ENCODE measurements at regions not wholly inside any gene's neighbourhood (a gene's known extent, or its start where the extent isn't known, plus 50 kb on each side); places are given as distances from the start of the nearest gene placed in this dataset.

- DNase-seq (no peak), ATAC-seq (ENCODE audit: insufficient read depth, low FRiP score) (no peak)
- Histone ChIP-seq H3K4me3 (no peak overlapping the region), H3K36me3 (ENCODE audit: control insufficient read depth in 4 of 4, insufficient read depth in 4 of 4, low read length in 4 of 4) (no peaks in the 10 kb centered on the region), H3K27me3 (ENCODE audit: control insufficient read depth in 3 of 3, insufficient read depth in 3 of 3, low read length in 2 of 3) (peaks cover 0 to 5% (median 0%) of the 10 kb centered on the region in 3 donors), H3K9ac (ENCODE audit: insufficient read depth in 1 of 2, low read length in 2 of 2) (no peak overlapping the region), H3K27ac (ENCODE audit: low read depth in 1 of 2, low read length in 1 of 2) (no peak overlapping the region), H3K4me1 (ENCODE audit: control insufficient read depth in 5 of 5, insufficient read depth in 5 of 5, low read length in 5 of 5) (no peaks in the 10 kb centered on the region), H3K9me3 (ENCODE audit: control insufficient read depth in 4 of 4, insufficient read depth in 3 of 4, low read length in 3 of 4) (peaks cover 0 to 8% (median 0%) of the 10 kb centered on the region in 4 donors)
- WGBS, 2 donors = 78 to 86% methylated on average over 7 of the region's 7 CpGs
- TF ChIP-seq, protein P1, sequence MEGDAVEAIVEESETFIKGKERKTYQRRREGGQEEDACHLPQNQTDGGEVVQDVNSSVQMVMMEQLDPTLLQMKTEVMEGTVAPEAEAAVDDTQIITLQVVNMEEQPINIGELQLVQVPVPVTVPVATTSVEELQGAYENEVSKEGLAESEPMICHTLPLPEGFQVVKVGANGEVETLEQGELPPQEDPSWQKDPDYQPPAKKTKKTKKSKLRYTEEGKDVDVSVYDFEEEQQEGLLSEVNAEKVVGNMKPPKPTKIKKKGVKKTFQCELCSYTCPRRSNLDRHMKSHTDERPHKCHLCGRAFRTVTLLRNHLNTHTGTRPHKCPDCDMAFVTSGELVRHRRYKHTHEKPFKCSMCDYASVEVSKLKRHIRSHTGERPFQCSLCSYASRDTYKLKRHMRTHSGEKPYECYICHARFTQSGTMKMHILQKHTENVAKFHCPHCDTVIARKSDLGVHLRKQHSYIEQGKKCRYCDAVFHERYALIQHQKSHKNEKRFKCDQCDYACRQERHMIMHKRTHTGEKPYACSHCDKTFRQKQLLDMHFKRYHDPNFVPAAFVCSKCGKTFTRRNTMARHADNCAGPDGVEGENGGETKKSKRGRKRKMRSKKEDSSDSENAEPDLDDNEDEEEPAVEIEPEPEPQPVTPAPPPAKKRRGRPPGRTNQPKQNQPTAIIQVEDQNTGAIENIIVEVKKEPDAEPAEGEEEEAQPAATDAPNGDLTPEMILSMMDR (IDR thresholded peaks at IDR 0.05; ENCODE audit: control extremely low read depth, extremely low read depth) = no peak
These were observed 211.2 kb downstream of the SMAD2 start for GRCh38 chr18:47719096-47719780.

DNA sequence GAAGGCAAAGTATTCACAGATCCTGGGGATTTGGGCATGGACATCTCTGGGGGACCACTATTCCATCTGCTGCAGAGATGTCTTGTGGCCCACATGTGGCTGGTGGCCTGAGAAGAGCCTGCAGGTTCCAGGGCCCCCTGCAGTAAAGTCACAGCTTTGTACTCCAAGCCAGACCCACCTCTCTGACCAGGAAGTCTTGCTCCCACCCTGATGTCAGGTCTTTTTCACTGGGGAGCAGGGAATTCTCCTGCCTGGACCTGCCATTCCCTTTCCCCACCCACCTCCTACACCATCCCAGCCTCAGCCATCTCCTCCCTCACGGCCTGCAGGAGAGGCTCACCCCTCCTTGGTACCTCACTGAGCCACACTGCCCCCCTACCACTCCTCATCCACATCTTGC is 211.8 kb downstream of the SMAD2 start:
- TF ChIP-seq, protein P1 (IDR thresholded peaks at IDR 0.05; ENCODE audit: control extremely low read depth, extremely low read depth) = no peak
- DNase-seq (no peak), ATAC-seq (ENCODE audit: insufficient read depth, low FRiP score) (no peak)
- peaks cover 0 to 8% (median 0%) of the 10 kb centered on the region in 4 donors for H3K9me3 ChIP-seq (ENCODE audit: control insufficient read depth in 4 of 4, insufficient read depth in 3 of 4, low read length in 3 of 4)
- H3K36me3 ChIP-seq (ENCODE audit: control insufficient read depth in 4 of 4, insufficient read depth in 4 of 4, low read length in 4 of 4) = no peaks in the 10 kb centered on the region
- peaks cover 0 to 5% (median 0%) of the 10 kb centered on the region in 3 donors for H3K27me3 ChIP-seq (ENCODE audit: control insufficient read depth in 3 of 3, insufficient read depth in 3 of 3, low read length in 2 of 3)
- H3K4me1 ChIP-seq (ENCODE audit: control insufficient read depth in 5 of 5, insufficient read depth in 5 of 5, low read length in 5 of 5) = no peaks in the 10 kb centered on the region
- H3K9ac ChIP-seq (ENCODE audit: insufficient read depth in 1 of 2, low read length in 2 of 2) = no peak overlapping the region
- WGBS, 2 donors = 75 to 80% methylated on average over 1 of the region's 1 CpG
- H3K27ac ChIP-seq (ENCODE audit: low read depth in 1 of 2, low read length in 1 of 2) = no peak overlapping the region
- no peak overlapping the region for H3K4me3 ChIP-seq

GRCh38 chr18:47717257-47717656 is 213.2 kb downstream of the SMAD2 start:
- no peak overlapping the region for H3K27ac ChIP-seq (ENCODE audit: low read depth in 1 of 2, low read length in 1 of 2)
- no peak overlapping the region for H3K9ac ChIP-seq (ENCODE audit: insufficient read depth in 1 of 2, low read length in 2 of 2)
- WGBS, 2 donors = 77 to 87% methylated on average over 3 of the region's 3 CpGs

More at GRCh38 chr18:47717257-47717656, 213.2 kb downstream of the SMAD2 start:
- ATAC-seq (ENCODE audit: insufficient read depth, low FRiP score) (no peak), DNase-seq (no peak)
- Histone ChIP-seq H3K36me3 (ENCODE audit: control insufficient read depth in 4 of 4, insufficient read depth in 4 of 4, low read length in 4 of 4) (no peaks in the 10 kb centered on the region), H3K4me1 (ENCODE audit: control insufficient read depth in 5 of 5, insufficient read depth in 5 of 5, low read length in 5 of 5) (no peaks in the 10 kb centered on the region), H3K9me3 (ENCODE audit: control insufficient read depth in 4 of 4, insufficient read depth in 3 of 4, low read length in 3 of 4) (peaks cover 0 to 10% (median 0%) of the 10 kb centered on the region in 4 donors), H3K27me3 (ENCODE audit: control insufficient read depth in 3 of 3, insufficient read depth in 3 of 3, low read length in 2 of 3) (peaks cover 0 to 4% (median 0%) of the 10 kb centered on the region in 3 donors), H3K4me3 (no peak overlapping the region)
- TF ChIP-seq, protein P1 (IDR thresholded peaks at IDR 0.05; ENCODE audit: control extremely low read depth, extremely low read depth) = no peak

Data from lung (tissue), 11 donors.